Ascending aorta (tissue), 2 donors: ENCODE measurements at regions not wholly inside any gene's neighbourhood (a gene's known extent, or its start where the extent isn't known, plus 50 kb on each side); places are given as distances from the start of the nearest gene placed in this dataset.

Experiments
- DNase-seq, 2 donors: peaks; one replicate each; pipeline ENCODE4 v3.0.0-alpha.2; 2019; ENCODE audit warnings: low spot score in 2 of 2
- H3K27ac ChIP-seq, 2 donors: fragments of 200-600 bp; sonication (generic); one replicate each; pipeline ENCODE4 v1.5.1; 2016 to 2017; ENCODE audit warnings: mild to moderate bottlenecking in 1 of 2
- H3K27me3 ChIP-seq: fragments of 200-600 bp; sonication (generic); one replicate; pipeline ENCODE4 v1.5.1; 2017
- H3K36me3 ChIP-seq, 2 donors: fragments of 200-600 bp; sonication (generic); one replicate each; pipeline ENCODE4 v1.5.1; 2016
- H3K4me1 ChIP-seq, 2 donors: fragments of 200-600 bp; sonication (generic); one replicate each; pipeline ENCODE4 v1.5.1; 2016 to 2017; ENCODE audit warnings: mild to moderate bottlenecking in 1 of 2
- H3K4me3 ChIP-seq, 2 donors: fragments of 200-600 bp; sonication (generic); one replicate each; pipeline ENCODE4 v1.5.1; 2016 to 2017; ENCODE audit warnings: mild to moderate bottlenecking in 1 of 2
- H3K9me3 ChIP-seq, 2 donors: fragments of 200-600 bp; sonication (generic); one replicate each; pipeline ENCODE4 v1.5.1; 2016
- intact Hi-C: fragments of 100-400 bp; cut with DNase I; formaldehyde crosslinking; loops from one replicate; pipeline ENCODE4 v1.15.1; 2023
- TF ChIP-seq, protein P1 (sequence below), 3 experiments: fragments of 200-600 bp in 2 of 3; fragments of 450-650 bp in 1 of 3; sonication (generic) in 2 of 3; IDR thresholded peaks; one replicate each; pipeline ENCODE4 v1.5.1; 2016 to 2019; ENCODE audit warnings: antibody characterized with exemption in 3 of 3, mild to moderate bottlenecking in 1 of 3, moderate library complexity in 1 of 3

DNA sequence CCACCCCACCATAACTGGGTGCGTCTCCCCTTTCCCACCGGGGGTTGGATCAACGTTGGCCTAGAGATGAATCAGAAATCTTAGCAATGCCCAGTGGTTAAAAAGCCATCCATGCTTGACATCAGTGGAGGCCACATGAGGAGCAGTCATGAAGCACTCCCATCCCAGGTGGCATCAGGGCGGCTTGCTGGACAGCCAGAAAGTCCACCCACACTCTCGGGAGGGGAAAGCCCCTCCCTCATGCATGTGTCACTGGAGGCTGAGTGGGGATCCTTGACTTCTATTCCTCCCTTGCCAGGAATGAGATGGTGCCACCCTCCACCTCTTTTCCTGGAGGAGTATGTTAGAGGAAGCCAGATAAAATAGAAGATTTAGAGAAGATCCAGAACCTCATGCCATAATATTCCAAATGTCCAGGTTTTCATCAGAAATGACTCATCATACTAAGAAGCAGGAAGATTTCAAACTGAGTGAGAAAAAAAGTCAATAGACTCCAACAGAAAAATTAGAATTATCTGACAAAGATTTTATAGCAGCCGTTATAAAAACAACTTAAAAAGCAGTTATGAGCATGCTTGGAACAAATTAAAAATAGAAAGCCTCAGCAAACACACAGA, 507.1 kb upstream of the ID2 start:
- Histone ChIP-seq H3K27ac (peak overlapping the region; percentile 43 to 53), H3K9me3 (peaks cover 0 to 5% of the 10 kb centered on the region in 2 donors), H3K27me3 (no peaks in the 10 kb centered on the region), H3K4me1 (peaks cover 0 to 13% of the 10 kb centered on the region in 2 donors), H3K4me3 (no peak overlapping the region), H3K36me3 (no peaks in the 10 kb centered on the region)
- intact Hi-C loops, result loop anchor here (5.0 kb wide), 1 partner anchor 43 kb away; no protein-coding TSS in a partner anchor
- TF ChIP-seq, protein P1, sequence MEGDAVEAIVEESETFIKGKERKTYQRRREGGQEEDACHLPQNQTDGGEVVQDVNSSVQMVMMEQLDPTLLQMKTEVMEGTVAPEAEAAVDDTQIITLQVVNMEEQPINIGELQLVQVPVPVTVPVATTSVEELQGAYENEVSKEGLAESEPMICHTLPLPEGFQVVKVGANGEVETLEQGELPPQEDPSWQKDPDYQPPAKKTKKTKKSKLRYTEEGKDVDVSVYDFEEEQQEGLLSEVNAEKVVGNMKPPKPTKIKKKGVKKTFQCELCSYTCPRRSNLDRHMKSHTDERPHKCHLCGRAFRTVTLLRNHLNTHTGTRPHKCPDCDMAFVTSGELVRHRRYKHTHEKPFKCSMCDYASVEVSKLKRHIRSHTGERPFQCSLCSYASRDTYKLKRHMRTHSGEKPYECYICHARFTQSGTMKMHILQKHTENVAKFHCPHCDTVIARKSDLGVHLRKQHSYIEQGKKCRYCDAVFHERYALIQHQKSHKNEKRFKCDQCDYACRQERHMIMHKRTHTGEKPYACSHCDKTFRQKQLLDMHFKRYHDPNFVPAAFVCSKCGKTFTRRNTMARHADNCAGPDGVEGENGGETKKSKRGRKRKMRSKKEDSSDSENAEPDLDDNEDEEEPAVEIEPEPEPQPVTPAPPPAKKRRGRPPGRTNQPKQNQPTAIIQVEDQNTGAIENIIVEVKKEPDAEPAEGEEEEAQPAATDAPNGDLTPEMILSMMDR (IDR thresholded peaks at IDR 0.05), result no peak
- no peak for DNase-seq

DNA sequence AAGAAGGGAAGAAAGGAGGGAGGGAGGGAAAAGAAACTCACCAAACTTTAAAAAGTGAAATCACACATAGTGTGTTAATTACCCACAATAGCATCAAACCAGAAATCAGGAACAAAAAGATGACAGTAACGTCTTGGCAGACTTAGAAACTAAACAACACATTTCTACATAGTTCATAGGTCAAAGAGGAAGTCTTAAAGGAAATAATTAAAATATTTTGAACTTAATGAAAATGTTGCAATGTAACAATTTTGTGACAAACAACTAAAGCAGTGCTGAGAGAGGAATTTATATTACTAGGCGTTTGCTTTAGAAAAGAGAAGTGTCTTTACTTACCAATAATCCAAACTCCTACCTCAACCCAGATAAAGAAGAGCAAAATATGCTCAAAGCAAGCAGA, 505.0 kb upstream of the ID2 start:
- Histone ChIP-seq H3K27me3 (no peaks in the 10 kb centered on the region), H3K4me3 (no peak overlapping the region), H3K36me3 (no peaks in the 10 kb centered on the region), H3K4me1 (peaks cover 0 to 13% of the 10 kb centered on the region in 2 donors), H3K27ac (no peak overlapping the region), H3K9me3 (peaks cover 0 to 7% of the 10 kb centered on the region in 2 donors)
- DNase-seq, result no peak
- intact Hi-C loops, result no loop called here
- TF ChIP-seq, protein P1 (IDR thresholded peaks at IDR 0.05), result no peak

DNA sequence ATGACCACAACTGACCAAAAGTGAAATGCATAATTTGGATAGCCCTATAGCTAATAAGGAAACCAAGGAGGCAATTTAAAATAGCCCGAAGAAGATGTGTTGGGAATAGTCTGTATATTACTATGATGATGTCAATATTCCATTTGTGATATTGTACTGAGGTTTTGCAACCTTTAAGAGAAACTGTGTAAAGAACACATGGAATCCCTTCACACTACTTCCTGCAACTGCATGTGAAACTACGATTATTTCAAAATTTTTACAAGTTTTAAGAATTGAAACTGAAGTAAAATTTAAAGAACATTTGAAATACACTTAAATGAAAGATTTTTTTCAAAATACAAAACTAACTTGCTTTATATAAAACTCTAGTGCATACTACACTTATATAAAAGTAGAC, 504.3 kb upstream of the ID2 start:
- DNase-seq, result no peak
- intact Hi-C loops, result no loop called here
- TF ChIP-seq, protein P1 (IDR thresholded peaks at IDR 0.05), result no peak

DNA sequence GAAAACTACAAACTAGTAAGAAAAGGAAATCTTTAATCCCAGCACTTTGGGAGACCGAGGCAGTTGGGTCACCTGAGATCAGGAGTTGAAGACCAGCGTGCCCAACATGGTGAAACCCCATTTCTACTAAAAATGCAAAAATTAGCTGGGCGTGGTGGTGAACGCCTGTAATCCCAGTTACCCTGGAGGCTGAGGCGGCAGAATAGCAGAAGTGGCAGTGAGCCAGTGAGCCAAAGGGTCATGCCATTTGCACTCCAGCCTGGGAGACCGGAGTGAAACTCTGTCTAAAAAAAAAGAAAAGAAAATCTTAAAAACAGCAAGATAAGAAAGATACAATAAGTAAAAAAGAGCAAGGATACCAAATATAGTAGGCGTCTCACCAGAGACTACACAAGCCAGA, 502.9 kb upstream of the ID2 start:
- TF ChIP-seq, protein P1 (IDR thresholded peaks at IDR 0.05), result no peak
- no peaks in the 10 kb centered on the region for H3K27me3 ChIP-seq
- intact Hi-C loops, result no loop called here
- peaks cover 0 to 13% of the 10 kb centered on the region in 2 donors for H3K4me1 ChIP-seq
- H3K36me3 ChIP-seq, result no peaks in the 10 kb centered on the region
- DNase-seq, result no peak
- H3K27ac ChIP-seq, result no peak overlapping the region
- H3K9me3 ChIP-seq, result peaks cover 0 to 7% of the 10 kb centered on the region in 2 donors
- H3K4me3 ChIP-seq, result no peak overlapping the region

More for the DNA sequence above, 504.3 kb upstream of the ID2 start:
- Histone ChIP-seq H3K9me3 (peaks cover 0 to 7% of the 10 kb centered on the region in 2 donors), H3K4me1 (peaks cover 0 to 13% of the 10 kb centered on the region in 2 donors), H3K36me3 (no peaks in the 10 kb centered on the region), H3K27ac (no peak overlapping the region), H3K27me3 (no peaks in the 10 kb centered on the region), H3K4me3 (no peak overlapping the region)

DNA sequence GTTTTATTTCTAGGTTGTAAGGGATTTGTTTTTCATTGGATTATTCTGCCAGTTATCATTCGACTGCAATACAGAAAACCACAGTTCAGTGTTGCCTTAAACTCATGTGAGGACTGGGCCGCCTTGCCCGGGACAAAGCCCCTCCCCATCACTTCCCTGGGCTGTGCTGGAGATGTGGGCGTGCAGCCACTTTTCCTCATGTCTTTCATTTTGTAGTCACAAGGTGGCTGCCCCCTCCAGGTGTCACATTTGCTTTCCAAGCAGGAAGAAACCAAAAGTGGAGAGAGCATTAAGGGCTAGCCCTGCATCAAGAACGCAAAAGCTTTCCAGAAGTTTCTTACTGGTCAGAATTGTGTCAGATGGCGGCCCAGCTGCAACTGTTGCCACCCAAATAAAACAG, 492.5 kb upstream of the ID2 start:
- Histone ChIP-seq H3K27ac (no peak overlapping the region), H3K9me3 (no peaks in the 10 kb centered on the region), H3K4me1 (no peaks in the 10 kb centered on the region), H3K4me3 (no peak overlapping the region), H3K27me3 (no peaks in the 10 kb centered on the region), H3K36me3 (no peaks in the 10 kb centered on the region)
- DNase-seq, result no peak
- intact Hi-C loops, result no loop called here
- TF ChIP-seq, protein P1 (IDR thresholded peaks at IDR 0.05), result no peak

DNA sequence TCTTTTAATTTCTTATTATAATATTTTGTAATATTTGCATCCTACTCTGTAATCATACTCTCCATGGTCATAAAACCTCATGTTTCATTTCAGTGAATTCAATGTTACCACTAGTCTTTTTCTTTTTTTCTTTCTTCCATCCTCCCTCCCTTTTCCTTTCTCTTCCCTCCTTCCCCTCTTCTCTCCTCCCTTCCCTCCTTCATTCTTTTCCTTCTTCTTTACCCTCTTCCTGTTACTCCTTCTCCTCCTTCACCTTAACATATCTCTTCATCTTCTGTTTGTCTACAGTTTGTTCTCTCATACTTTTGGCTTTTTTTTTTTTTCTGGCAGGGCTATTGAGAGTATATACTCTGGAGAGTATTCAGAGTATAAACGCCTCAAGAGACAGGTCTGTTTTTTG, 491.6 kb upstream of the ID2 start:
- Histone ChIP-seq H3K4me1 (no peaks in the 10 kb centered on the region), H3K27ac (no peak overlapping the region), H3K4me3 (no peak overlapping the region), H3K9me3 (no peaks in the 10 kb centered on the region), H3K36me3 (no peaks in the 10 kb centered on the region), H3K27me3 (no peaks in the 10 kb centered on the region)
- intact Hi-C loops, result no loop called here
- TF ChIP-seq, protein P1 (IDR thresholded peaks at IDR 0.05), result no peak
- no peak for DNase-seq
